ENCODE measurements at regions not wholly inside any gene's neighbourhood (a gene's known extent, or its start where the extent isn't known, plus 50 kb on each side); places are given as distances from the start of the nearest gene placed in this dataset.

GRCh38 chr2:84131278-84131830 is 327.7 kb downstream of the SUCLG1 start (continued):
- TF ChIP-seq, protein P1, sequence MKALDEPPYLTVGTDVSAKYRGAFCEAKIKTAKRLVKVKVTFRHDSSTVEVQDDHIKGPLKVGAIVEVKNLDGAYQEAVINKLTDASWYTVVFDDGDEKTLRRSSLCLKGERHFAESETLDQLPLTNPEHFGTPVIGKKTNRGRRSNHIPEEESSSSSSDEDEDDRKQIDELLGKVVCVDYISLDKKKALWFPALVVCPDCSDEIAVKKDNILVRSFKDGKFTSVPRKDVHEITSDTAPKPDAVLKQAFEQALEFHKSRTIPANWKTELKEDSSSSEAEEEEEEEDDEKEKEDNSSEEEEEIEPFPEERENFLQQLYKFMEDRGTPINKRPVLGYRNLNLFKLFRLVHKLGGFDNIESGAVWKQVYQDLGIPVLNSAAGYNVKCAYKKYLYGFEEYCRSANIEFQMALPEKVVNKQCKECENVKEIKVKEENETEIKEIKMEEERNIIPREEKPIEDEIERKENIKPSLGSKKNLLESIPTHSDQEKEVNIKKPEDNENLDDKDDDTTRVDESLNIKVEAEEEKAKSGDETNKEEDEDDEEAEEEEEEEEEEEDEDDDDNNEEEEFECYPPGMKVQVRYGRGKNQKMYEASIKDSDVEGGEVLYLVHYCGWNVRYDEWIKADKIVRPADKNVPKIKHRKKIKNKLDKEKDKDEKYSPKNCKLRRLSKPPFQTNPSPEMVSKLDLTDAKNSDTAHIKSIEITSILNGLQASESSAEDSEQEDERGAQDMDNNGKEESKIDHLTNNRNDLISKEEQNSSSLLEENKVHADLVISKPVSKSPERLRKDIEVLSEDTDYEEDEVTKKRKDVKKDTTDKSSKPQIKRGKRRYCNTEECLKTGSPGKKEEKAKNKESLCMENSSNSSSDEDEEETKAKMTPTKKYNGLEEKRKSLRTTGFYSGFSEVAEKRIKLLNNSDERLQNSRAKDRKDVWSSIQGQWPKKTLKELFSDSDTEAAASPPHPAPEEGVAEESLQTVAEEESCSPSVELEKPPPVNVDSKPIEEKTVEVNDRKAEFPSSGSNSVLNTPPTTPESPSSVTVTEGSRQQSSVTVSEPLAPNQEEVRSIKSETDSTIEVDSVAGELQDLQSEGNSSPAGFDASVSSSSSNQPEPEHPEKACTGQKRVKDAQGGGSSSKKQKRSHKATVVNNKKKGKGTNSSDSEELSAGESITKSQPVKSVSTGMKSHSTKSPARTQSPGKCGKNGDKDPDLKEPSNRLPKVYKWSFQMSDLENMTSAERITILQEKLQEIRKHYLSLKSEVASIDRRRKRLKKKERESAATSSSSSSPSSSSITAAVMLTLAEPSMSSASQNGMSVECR (CRISPR knock-in tag; IDR thresholded peaks at IDR 0.05), result no peak
- TF ChIP-seq RB1 (IDR thresholded peaks at IDR 0.05; ENCODE audit: low read depth) (no peak), ZNF140 (CRISPR knock-in tag; IDR thresholded peaks at IDR 0.05) (no peak)

GRCh38 chr2:84129018-84129417 is 330.1 kb downstream of the SUCLG1 start:
- Histone ChIP-seq H3K9me1 (ENCODE audit: control insufficient read depth, insufficient read depth, low read length) (no peaks in the 10 kb centered on the region), H3K27me3 (ENCODE audit: control insufficient read depth in 2 of 2, insufficient read depth in 2 of 2, low read length in 2 of 2) (no peaks in the 10 kb centered on the region), H3K27ac (ENCODE audit: extremely low read depth, low read depth, low read length) (no peak overlapping the region), H3K36me3 (ENCODE audit: control insufficient read depth, insufficient read depth, low read length) (no peaks in the 10 kb centered on the region), H3K4me3 (no peak overlapping the region), H2AFZ (ENCODE audit: low read depth, low read length) (no peak overlapping the region), H3K79me2 (ENCODE audit: control insufficient read depth, insufficient read depth, low read length) (no peaks in the 10 kb centered on the region), H3K9ac (ENCODE audit: insufficient read depth in 1 of 2, low read depth in 2 of 2, low read length in 2 of 2) (no peak overlapping the region), H3K9me3 (replicated peaks; ENCODE audit: control insufficient read depth, insufficient read depth, low read depth, low read length) (no peaks in the 10 kb centered on the region), H3K4me2 (ENCODE audit: insufficient read depth, low read length) (no peak overlapping the region), H3K4me1 (replicated peaks in 1 of 2; ENCODE audit: control insufficient read depth in 2 of 2, insufficient read depth in 2 of 2, low read length in 2 of 2) (no peaks in the 10 kb centered on the region), H4K20me1 (replicated peaks; ENCODE audit: control insufficient read depth, insufficient read depth, low read length) (no peaks in the 10 kb centered on the region)
- TF ChIP-seq BRCA1 (IDR thresholded peaks at IDR 0.05) (no peak), BRCA1 (CRISPR knock-in tag; IDR thresholded peaks at IDR 0.05) (no peak), ZNF316 (IDR thresholded peaks at IDR 0.05) (peak; percentile 22; the same call in 1 of the 2 replicates), ZNF699 (CRISPR knock-in tag; IDR thresholded peaks at IDR 0.05; ENCODE audit: insufficient replicate concordance) (no peak)
- POLR2A ChIA-PET, result no interaction called here
- no TSS peak for BruUV-seq (replicated peaks)
- DNase-seq (ENCODE audit: extremely low read depth in 1 of 4, low spot score in 3 of 4) (no peak), FAIRE-seq (no peak), ATAC-seq (no peak)
- WGBS (ENCODE audit: insufficient coverage, low coverage, missing lambda C conversion rate), result 3% methylated on average over 4 of the region's 4 CpGs
- CTCF ChIA-PET (ENCODE audit: low intra/inter-chr PET ratio), result no interaction called here
- intact Hi-C loops (cut with micrococcal nuclease) (no loop called here), in situ Hi-C loops (cut with MboI) (no loop called here)
